PC-3 (cell line): ENCODE measurements at regions not wholly inside any gene's neighbourhood (a gene's known extent, or its start where the extent isn't known, plus 50 kb on each side); places are given as distances from the start of the nearest gene placed in this dataset.

ENCODE experiments used
- ATAC-seq: fragments of 200-7000 bp; cut with Tn5 transposase; 2 replicates; pipeline ENCODE4 v1.9.1; 2020; ENCODE audit warnings: mild to moderate bottlenecking, moderate library complexity
- BruUV-seq: library from RNA; stranded (reverse); fragments of 400-500 nt; replicated peaks from 2 replicates; lab custom pipeline; 2021; lab: Mats Ljungman, UMichigan
- CTCF ChIA-PET: fragments of 300-600 bp; sonication (Branson Sonifier 250); formaldehyde crosslinking; loops from one replicate; lab custom pipeline; 2022; ENCODE audit warnings: antibody characterized with exemption; lab: Charles Lee
- POLR2A ChIA-PET: fragments of 300-600 bp; sonication (Branson Sonifier 250); formaldehyde crosslinking; loops from one replicate; lab custom pipeline; 2022; ENCODE audit warnings: antibody characterized with exemption; ENCODE audit not compliant: unreplicated experiment; lab: Charles Lee
- DNase-seq: peaks from one replicate; pipeline ENCODE4 v3.0.0-alpha.2; 2015
- H2AFZ ChIP-seq: fragments of 300-600 bp; sonication (generic); 2 replicates; pipeline ENCODE4 v1.6.0; 2016; ENCODE audit warnings: antibody characterized with exemption, low read length
- H3F3A ChIP-seq: fragments of 300-600 bp; sonication (generic); one replicate; pipeline ENCODE4 v1.6.0; 2017; ENCODE audit warnings: antibody characterized with exemption, low read length, control low read depth, mild to moderate bottlenecking; ENCODE audit not compliant: unreplicated experiment
- H3K27ac ChIP-seq: fragments of 300-600 bp; sonication (generic); 2 replicates; pipeline ENCODE4 v1.5.1; 2016; ENCODE audit warnings: mild to moderate bottlenecking, low read length
- H3K27me3 ChIP-seq: fragments of 300-600 bp; sonication (generic); 2 replicates; pipeline ENCODE4 v1.6.1; 2016; ENCODE audit warnings: low read length, mixed read lengths
- H3K36me3 ChIP-seq: fragments of 300-600 bp; sonication (generic); 2 replicates; pipeline ENCODE4 v1.6.1; 2016; ENCODE audit warnings: low read depth, mixed run types, low read length, mixed read lengths
- H3K4me1 ChIP-seq: fragments of 300-600 bp; sonication (generic); 2 replicates; pipeline ENCODE4 v1.5.1; 2016; ENCODE audit warnings: low read length; ENCODE audit not compliant: insufficient read depth
- H3K4me2 ChIP-seq: fragments of 300-600 bp; sonication (generic); 2 replicates; pipeline ENCODE4 v1.6.0; 2016; ENCODE audit warnings: low read length
- H3K4me3 ChIP-seq: fragments of 300-600 bp; sonication (generic); 2 replicates; pipeline ENCODE4 v1.5.1; 2016; ENCODE audit warnings: mild to moderate bottlenecking, low read length, mixed read lengths
- H3K79me2 ChIP-seq: fragments of 300-600 bp; sonication (generic); 2 replicates; pipeline ENCODE4 v1.6.1; 2017; ENCODE audit warnings: low read length, mixed read lengths
- H3K9ac ChIP-seq: fragments of 300-600 bp; sonication (generic); 2 replicates; pipeline ENCODE4 v1.6.0; 2016; ENCODE audit warnings: mild to moderate bottlenecking, low read length
- H3K9me2 ChIP-seq: fragments of 300-600 bp; sonication (generic); replicated peaks from 2 replicates; pipeline ENCODE4 v1.6.1; 2016; ENCODE audit warnings: mixed run types, low read length, mixed read lengths
- H3K9me3 ChIP-seq: fragments of 300-600 bp; sonication (generic); 2 replicates; pipeline ENCODE4 v1.6.1; 2016; ENCODE audit warnings: low read length, mixed read lengths
- H4K20me1 ChIP-seq: fragments of 300-600 bp; sonication (generic); 2 replicates; pipeline ENCODE4 v1.6.1; 2016; ENCODE audit warnings: low read length, mixed read lengths
- CTCF ChIP-seq: fragments of 300-600 bp; sonication (generic); conservative IDR thresholded peaks from 2 replicates; pipeline ENCODE4 v1.5.1; 2017; ENCODE audit warnings: antibody characterized with exemption, low read depth, mild to moderate bottlenecking, low read length
- EZH2 ChIP-seq: fragments of 300-600 bp; sonication (generic); IDR thresholded peaks from one replicate; pipeline ENCODE4 v1.6.1; 2017; ENCODE audit warnings: antibody characterized with exemption, mild to moderate bottlenecking, low read length; ENCODE audit not compliant: unreplicated experiment
- EZH2phosphoT487 ChIP-seq: fragments of 300-600 bp; sonication (generic); IDR thresholded peaks from 2 replicates; pipeline ENCODE4 v1.6.1; 2018; ENCODE audit warnings: mild to moderate bottlenecking, antibody characterized with exemption, low read length, borderline replicate concordance
- intact Hi-C: fragments of 100-400 bp; cut with micrococcal nuclease; formaldehyde crosslinking; loops from 2 replicates; pipeline ENCODE4 v1.9.0; 2023

GRCh38 chr18:77785415-77785975 is 535.8 kb downstream of the GALR1 start:
- no peak overlapping the region for H3K4me3 ChIP-seq
- no TSS peak for BruUV-seq
- DNase-seq (no peak), ATAC-seq (no peak)
- H3K9me2 ChIP-seq = no peaks in the 10 kb centered on the region
- H3K36me3 ChIP-seq = no peaks in the 10 kb centered on the region
- ChIA-PET POLR2A (no interaction called here), CTCF (no interaction called here)
- TF ChIP-seq CTCF (no peak), EZH2 (no peak), EZH2phosphoT487 (no peak)
- H3K9me3 ChIP-seq = no peaks in the 10 kb centered on the region
- H3K4me1 ChIP-seq = no peaks in the 10 kb centered on the region
- H3F3A ChIP-seq = no peaks in the 10 kb centered on the region
- no peak overlapping the region for H2AFZ ChIP-seq
- no peak overlapping the region for H3K27ac ChIP-seq
- intact Hi-C loops = no loop called here
- no peaks in the 10 kb centered on the region for H4K20me1 ChIP-seq
- H3K9ac ChIP-seq = no peak overlapping the region
- no peak overlapping the region for H3K4me2 ChIP-seq
- H3K79me2 ChIP-seq = no peaks in the 10 kb centered on the region
- H3K27me3 ChIP-seq = peaks cover 55% of the 10 kb centered on the region

- H3F3A ChIP-seq = no peaks in the 10 kb centered on the region
- TF ChIP-seq EZH2 (no peak), EZH2phosphoT487 (no peak), CTCF (no peak)
- BruUV-seq = no TSS peak
- no peak overlapping the region for H3K9ac ChIP-seq
- no peaks in the 10 kb centered on the region for H3K27me3 ChIP-seq
- no peaks in the 10 kb centered on the region for H3K36me3 ChIP-seq
- no peak overlapping the region for H3K27ac ChIP-seq
- DNase-seq (no peak), ATAC-seq (no peak)
- no peaks in the 10 kb centered on the region for H3K9me2 ChIP-seq
- no peaks in the 10 kb centered on the region for H3K79me2 ChIP-seq
- H3K4me3 ChIP-seq = no peak overlapping the region
- no peaks in the 10 kb centered on the region for H3K9me3 ChIP-seq
- POLR2A ChIA-PET = no interaction called here
- CTCF ChIA-PET = no interaction called here
- no peak overlapping the region for H2AFZ ChIP-seq
- intact Hi-C loops = no loop called here
- H3K4me1 ChIP-seq = no peaks in the 10 kb centered on the region
- H3K4me2 ChIP-seq = no peak overlapping the region
- no peaks in the 10 kb centered on the region for H4K20me1 ChIP-seq
Measured at GRCh38 chr18:77803024-77803423, 553.4 kb downstream of the GALR1 start.

GRCh38 chr18:77804382-77804781 is 554.7 kb downstream of the GALR1 start:
- Histone ChIP-seq H3K4me3 (no peak overlapping the region), H3F3A (no peaks in the 10 kb centered on the region), H4K20me1 (no peaks in the 10 kb centered on the region), H3K9ac (no peak overlapping the region), H3K27me3 (no peaks in the 10 kb centered on the region), H3K4me1 (no peaks in the 10 kb centered on the region), H3K27ac (no peak overlapping the region), H2AFZ (no peak overlapping the region), H3K9me2 (no peaks in the 10 kb centered on the region), H3K79me2 (no peaks in the 10 kb centered on the region), H3K36me3 (no peaks in the 10 kb centered on the region), H3K9me3 (no peaks in the 10 kb centered on the region), H3K4me2 (no peak overlapping the region)
- ATAC-seq (no peak), DNase-seq (no peak)
- TF ChIP-seq CTCF (no peak), EZH2 (no peak), EZH2phosphoT487 (no peak)
- intact Hi-C loops = no loop called here
- ChIA-PET CTCF (no interaction called here), POLR2A (no interaction called here)
- BruUV-seq = no TSS peak
